ENCODE measurements at regions not wholly inside any gene's neighbourhood (a gene's known extent, or its start where the extent isn't known, plus 50 kb on each side); places are given as distances from the start of the nearest gene placed in this dataset.
"Not testable (repeated sequence)": the region's sequence is repeated elsewhere in the genome, so short reads cannot be mapped to it uniquely, and the experiment has no call there.

GRCh38 chr6:103885446-103885845, 974.3 kb downstream of the HACE1 start:
- DNase-seq (ENCODE audit: low read depth, low spot score) = no peak
- in situ Hi-C loops (cut with HindIII; ENCODE audit: low pct_unique_long_range_greater_than_20kb, low sequenced_read_pairs) = no loop called here

- in situ Hi-C loops (cut with HindIII; ENCODE audit: low pct_unique_long_range_greater_than_20kb, low sequenced_read_pairs) = no loop called here
- DNase-seq (ENCODE audit: low read depth, low spot score) = no peak
These were observed 979.9 kb downstream of the HACE1 start for GRCh38 chr6:103879800-103880199.

- DNase-seq (ENCODE audit: low read depth, low spot score) = no peak
- in situ Hi-C loops (cut with HindIII; ENCODE audit: low pct_unique_long_range_greater_than_20kb, low sequenced_read_pairs) = no loop called here
These were observed 984.5 kb downstream of the HACE1 start for GRCh38 chr6:103875221-103875620.

GRCh38 chr6:103874575-103874974, 985.1 kb downstream of the HACE1 start:
- no peak for DNase-seq (ENCODE audit: low read depth, low spot score)

GRCh38 chr6:103872678-103873077, 987.0 kb downstream of the HACE1 start:
- DNase-seq (ENCODE audit: low read depth, low spot score) = no peak
- in situ Hi-C loops (cut with HindIII; ENCODE audit: low pct_unique_long_range_greater_than_20kb, low sequenced_read_pairs) = no loop called here

More at GRCh38 chr6:103874575-103874974, 985.1 kb downstream of the HACE1 start:
- in situ Hi-C loops (cut with HindIII; ENCODE audit: low pct_unique_long_range_greater_than_20kb, low sequenced_read_pairs) = no loop called here

- no peak for DNase-seq (ENCODE audit: low read depth, low spot score)
- in situ Hi-C loops (cut with HindIII; ENCODE audit: low pct_unique_long_range_greater_than_20kb, low sequenced_read_pairs) = no loop called here
These were observed 987.5 kb downstream of the HACE1 start for GRCh38 chr6:103872233-103872632.

- no peak for DNase-seq (ENCODE audit: low read depth, low spot score)
- in situ Hi-C loops (cut with HindIII; ENCODE audit: low pct_unique_long_range_greater_than_20kb, low sequenced_read_pairs) = no loop called here
These were observed 988.7 kb downstream of the HACE1 start for GRCh38 chr6:103870970-103871369.

- DNase-seq (ENCODE audit: low read depth, low spot score) = no peak
- in situ Hi-C loops (cut with HindIII; ENCODE audit: low pct_unique_long_range_greater_than_20kb, low sequenced_read_pairs) = no loop called here
These were observed 997.4 kb downstream of the HACE1 start for GRCh38 chr6:103862297-103862696.

- in situ Hi-C loops (cut with HindIII; ENCODE audit: low pct_unique_long_range_greater_than_20kb, low sequenced_read_pairs) = no loop called here
- no peak for DNase-seq (ENCODE audit: low read depth, low spot score)
These were observed 1001.7 kb downstream of the HACE1 start for GRCh38 chr6:103858003-103858402.

GRCh38 chr6:103855750-103856149, 1004.0 kb downstream of the HACE1 start:
- no peak for DNase-seq (ENCODE audit: low read depth, low spot score)
- in situ Hi-C loops (cut with HindIII; ENCODE audit: low pct_unique_long_range_greater_than_20kb, low sequenced_read_pairs) = no loop called here

- no peak for DNase-seq (ENCODE audit: low read depth, low spot score)
- in situ Hi-C loops (cut with HindIII; ENCODE audit: low pct_unique_long_range_greater_than_20kb, low sequenced_read_pairs) = no loop called here
These were observed 1005.7 kb downstream of the HACE1 start for GRCh38 chr6:103854059-103854458.

- no peak for DNase-seq (ENCODE audit: low read depth, low spot score)
- in situ Hi-C loops (cut with HindIII; ENCODE audit: low pct_unique_long_range_greater_than_20kb, low sequenced_read_pairs) = no loop called here
These were observed 1021.3 kb downstream of the HACE1 start for GRCh38 chr6:103838457-103838856.

- in situ Hi-C loops (cut with HindIII; ENCODE audit: low pct_unique_long_range_greater_than_20kb, low sequenced_read_pairs) = no loop called here
- DNase-seq (ENCODE audit: low read depth, low spot score) = no peak
These were observed 1033.5 kb downstream of the HACE1 start for GRCh38 chr6:103826209-103826608.

GRCh38 chr6:103820148-103820547, 1039.6 kb downstream of the HACE1 start:
- no peak for DNase-seq (ENCODE audit: low read depth, low spot score)
- in situ Hi-C loops (cut with HindIII; ENCODE audit: low pct_unique_long_range_greater_than_20kb, low sequenced_read_pairs) = no loop called here

GRCh38 chr6:103819509-103819908, 1040.2 kb downstream of the HACE1 start:
- in situ Hi-C loops (cut with HindIII; ENCODE audit: low pct_unique_long_range_greater_than_20kb, low sequenced_read_pairs) = no loop called here
- DNase-seq (ENCODE audit: low read depth, low spot score) = no peak

GRCh38 chr6:103812970-103813369, 1046.7 kb downstream of the HACE1 start:
- in situ Hi-C loops (cut with HindIII; ENCODE audit: low pct_unique_long_range_greater_than_20kb, low sequenced_read_pairs) = no loop called here
- no peak for DNase-seq (ENCODE audit: low read depth, low spot score)

- DNase-seq (ENCODE audit: low read depth, low spot score); in situ Hi-C loops (cut with HindIII; ENCODE audit: low pct_unique_long_range_greater_than_20kb, low sequenced_read_pairs): not testable (repeated sequence)
These were observed 1057.7 kb downstream of the HACE1 start for GRCh38 chr6:103801901-103802479.

- in situ Hi-C loops (cut with HindIII; ENCODE audit: low pct_unique_long_range_greater_than_20kb, low sequenced_read_pairs) = no loop called here
- DNase-seq (ENCODE audit: low read depth, low spot score) = no peak
These were observed 1059.6 kb downstream of the HACE1 start for GRCh38 chr6:103799971-103800670.

GRCh38 chr6:103798166-103798565, 1061.6 kb downstream of the HACE1 start:
- DNase-seq (ENCODE audit: low read depth, low spot score) = no peak
- in situ Hi-C loops (cut with HindIII; ENCODE audit: low pct_unique_long_range_greater_than_20kb, low sequenced_read_pairs) = no loop called here

All from SK-MEL-5 (cell line).